Activated naive CD8-positive, alpha-beta T cell (primary cell): ENCODE measurements at regions not wholly inside any gene's neighbourhood (a gene's known extent, or its start where the extent isn't known, plus 50 kb on each side); places are given as distances from the start of the nearest gene placed in this dataset.
"Not testable (repeated sequence)": the region's sequence is repeated elsewhere in the genome, so short reads cannot be mapped to it uniquely, and the experiment has no call there.

ENCODE experiments used
- H3K27ac Mint-ChIP-seq: one replicate; pipeline ENCODE4 v1.8.0; 2021; ENCODE audit warnings: mixed read lengths
- H3K27me3 Mint-ChIP-seq: one replicate; pipeline ENCODE4 v1.8.0; 2021; ENCODE audit warnings: mixed read lengths
- H3K36me3 Mint-ChIP-seq: one replicate; pipeline ENCODE4 v1.8.0; 2021; ENCODE audit warnings: mixed read lengths
- H3K4me1 Mint-ChIP-seq: one replicate; pipeline ENCODE4 v1.8.0; 2021; ENCODE audit warnings: low read depth, mixed read lengths
- H3K4me3 Mint-ChIP-seq: one replicate; pipeline ENCODE4 v1.8.0; 2021; ENCODE audit warnings: mild to moderate bottlenecking, mixed read lengths
- H3K9me3 Mint-ChIP-seq: one replicate; pipeline ENCODE4 v1.8.0; 2021; ENCODE audit warnings: low read depth, mixed read lengths

- Mint-ChIP-seq H3K27me3 (peaks cover 6% of the 10 kb centered on the region), H3K27ac (no peak overlapping the region), H3K4me1 (no peaks in the 10 kb centered on the region), H3K4me3 (no peak overlapping the region), H3K9me3 (no peaks in the 10 kb centered on the region), H3K36me3 (no peaks in the 10 kb centered on the region)
Measured at GRCh38 chr13:23086968-23087623, 93.7 kb upstream of the SGCG start.

- H3K27me3 Mint-ChIP-seq = peaks cover 9% of the 10 kb centered on the region
- no peak overlapping the region for H3K27ac Mint-ChIP-seq
- no peaks in the 10 kb centered on the region for H3K36me3 Mint-ChIP-seq
- no peak overlapping the region for H3K4me3 Mint-ChIP-seq
- H3K4me1 Mint-ChIP-seq = no peaks in the 10 kb centered on the region
- no peaks in the 10 kb centered on the region for H3K9me3 Mint-ChIP-seq
Measured at GRCh38 chr13:23087880-23088279, 92.9 kb upstream of the SGCG start.

GRCh38 chr13:23098161-23098907 lies 82.4 kb upstream of the SGCG start:
- Mint-ChIP-seq H3K27ac (no peak overlapping the region), H3K9me3 (no peaks in the 10 kb centered on the region), H3K4me3 (no peak overlapping the region), H3K4me1 (no peaks in the 10 kb centered on the region), H3K27me3 (peaks cover 9% of the 10 kb centered on the region), H3K36me3 (no peaks in the 10 kb centered on the region)

- H3K4me3 Mint-ChIP-seq = no peak overlapping the region
Measured at GRCh38 chr13:23105051-23105450, 75.7 kb upstream of the SGCG start.

GRCh38 chr13:23107665-23108064 lies 73.1 kb upstream of the SGCG start:
- no peaks in the 10 kb centered on the region for H3K9me3 Mint-ChIP-seq
- no peak overlapping the region for H3K4me3 Mint-ChIP-seq
- H3K4me1 Mint-ChIP-seq = no peaks in the 10 kb centered on the region
- H3K36me3 Mint-ChIP-seq = no peaks in the 10 kb centered on the region
- H3K27me3 Mint-ChIP-seq = peaks cover 2% of the 10 kb centered on the region
- no peak overlapping the region for H3K27ac Mint-ChIP-seq

More at GRCh38 chr13:23105051-23105450, 75.7 kb upstream of the SGCG start:
- Mint-ChIP-seq H3K36me3 (no peaks in the 10 kb centered on the region), H3K9me3 (no peaks in the 10 kb centered on the region), H3K27ac (no peak overlapping the region), H3K4me1 (no peaks in the 10 kb centered on the region), H3K27me3 (peaks cover 6% of the 10 kb centered on the region)

- Mint-ChIP-seq H3K27me3 (no peaks in the 10 kb centered on the region), H3K9me3 (peaks cover 8% of the 10 kb centered on the region), H3K4me1 (no peaks in the 10 kb centered on the region), H3K4me3 (no peak overlapping the region), H3K36me3 (no peaks in the 10 kb centered on the region), H3K27ac (no peak overlapping the region)
Measured at GRCh38 chr13:23119131-23119530, 61.6 kb upstream of the SGCG start.

- not testable (repeated sequence) for H3K27me3 Mint-ChIP-seq, H3K36me3 Mint-ChIP-seq, H3K27ac Mint-ChIP-seq, H3K4me3 Mint-ChIP-seq, H3K4me1 Mint-ChIP-seq, H3K9me3 Mint-ChIP-seq
Measured at GRCh38 chr13:23127540-23127939, 53.2 kb upstream of the SGCG start.

GRCh38 chr13:23129331-23129730 lies 51.4 kb upstream of the SGCG start:
- H3K36me3 Mint-ChIP-seq = no peaks in the 10 kb centered on the region
- no peak overlapping the region for H3K27ac Mint-ChIP-seq
- no peaks in the 10 kb centered on the region for H3K9me3 Mint-ChIP-seq
- no peak overlapping the region for H3K4me3 Mint-ChIP-seq
- H3K27me3 Mint-ChIP-seq = peaks cover 2% of the 10 kb centered on the region
- no peaks in the 10 kb centered on the region for H3K4me1 Mint-ChIP-seq
